ENCODE measurements at regions not wholly inside any gene's neighbourhood (a gene's known extent, or its start where the extent isn't known, plus 50 kb on each side); places are given as distances from the start of the nearest gene placed in this dataset.

DNA sequence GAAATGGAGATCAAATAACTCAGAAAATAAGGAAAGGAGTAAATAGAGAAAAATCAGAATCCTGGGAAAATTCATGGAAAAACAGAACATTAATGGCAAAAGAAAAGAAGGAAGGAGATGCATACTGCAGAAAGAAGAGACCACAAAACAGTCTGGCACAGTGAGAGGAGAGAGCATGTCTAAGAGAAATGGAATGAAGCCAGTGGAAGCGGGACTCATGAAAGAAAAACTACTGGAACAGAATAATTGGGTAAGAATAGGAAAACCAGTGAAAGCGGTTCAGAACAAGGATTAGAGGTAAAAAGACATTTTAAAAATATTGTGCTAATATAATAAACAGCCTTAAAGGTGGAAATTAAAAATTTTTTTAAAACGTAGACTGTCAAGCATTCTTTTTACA, 93.6 kb upstream of the GREM2 start:
- TF ChIP-seq POLR2AphosphoS5 (IDR thresholded peaks at IDR 0.05), result no peak
- TF ChIP-seq POLR2A (IDR thresholded peaks at IDR 0.05), result no peak
- TF ChIP-seq, protein P1, sequence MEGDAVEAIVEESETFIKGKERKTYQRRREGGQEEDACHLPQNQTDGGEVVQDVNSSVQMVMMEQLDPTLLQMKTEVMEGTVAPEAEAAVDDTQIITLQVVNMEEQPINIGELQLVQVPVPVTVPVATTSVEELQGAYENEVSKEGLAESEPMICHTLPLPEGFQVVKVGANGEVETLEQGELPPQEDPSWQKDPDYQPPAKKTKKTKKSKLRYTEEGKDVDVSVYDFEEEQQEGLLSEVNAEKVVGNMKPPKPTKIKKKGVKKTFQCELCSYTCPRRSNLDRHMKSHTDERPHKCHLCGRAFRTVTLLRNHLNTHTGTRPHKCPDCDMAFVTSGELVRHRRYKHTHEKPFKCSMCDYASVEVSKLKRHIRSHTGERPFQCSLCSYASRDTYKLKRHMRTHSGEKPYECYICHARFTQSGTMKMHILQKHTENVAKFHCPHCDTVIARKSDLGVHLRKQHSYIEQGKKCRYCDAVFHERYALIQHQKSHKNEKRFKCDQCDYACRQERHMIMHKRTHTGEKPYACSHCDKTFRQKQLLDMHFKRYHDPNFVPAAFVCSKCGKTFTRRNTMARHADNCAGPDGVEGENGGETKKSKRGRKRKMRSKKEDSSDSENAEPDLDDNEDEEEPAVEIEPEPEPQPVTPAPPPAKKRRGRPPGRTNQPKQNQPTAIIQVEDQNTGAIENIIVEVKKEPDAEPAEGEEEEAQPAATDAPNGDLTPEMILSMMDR (IDR thresholded peaks at IDR 0.05), result no peak
- Histone ChIP-seq H3K4me1 (replicated peaks) (no peaks in the 10 kb centered on the region), H3K9me3 (no peaks in the 10 kb centered on the region), H3K27me3 (replicated peaks; ENCODE audit: insufficient read depth) (no peaks in the 10 kb centered on the region), H3K4me3 (no peak overlapping the region), H3K27ac (no peak overlapping the region), H3K36me3 (no peaks in the 10 kb centered on the region)
- DNase-seq (ENCODE audit: low spot score), result no peak
- 34% methylated on average over 3 of the region's 3 CpGs for WGBS
- intact Hi-C loops (cut with DNase I), result no loop called here

DNA sequence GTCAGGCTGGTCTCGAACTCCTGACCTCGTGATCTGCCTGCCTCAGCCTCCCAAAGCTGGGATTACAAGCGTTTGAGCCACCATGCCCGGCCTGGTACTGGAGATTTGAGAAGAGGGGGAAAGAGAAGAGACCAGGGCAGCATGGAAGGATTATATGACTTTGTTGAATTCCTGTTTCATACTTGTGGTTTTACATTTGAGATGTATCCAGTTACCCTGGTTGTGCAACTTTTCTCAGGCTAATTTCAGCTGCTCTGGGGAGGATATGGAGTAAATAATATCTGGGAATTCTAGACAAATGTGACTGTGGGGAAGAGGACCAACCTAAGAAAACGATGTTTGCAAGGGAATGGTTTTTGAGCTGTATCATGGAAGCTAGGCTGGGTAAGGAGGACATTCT, 89.5 kb upstream of the GREM2 start:
- H3K4me1 ChIP-seq (replicated peaks), result no peaks in the 10 kb centered on the region
- H3K27me3 ChIP-seq (replicated peaks; ENCODE audit: insufficient read depth), result no peaks in the 10 kb centered on the region
- no peaks in the 10 kb centered on the region for H3K9me3 ChIP-seq
- 79% methylated on average over 5 of the region's 5 CpGs for WGBS
- no peak overlapping the region for H3K27ac ChIP-seq
- H3K4me3 ChIP-seq, result no peak overlapping the region
- intact Hi-C loops (cut with DNase I), result no loop called here
- H3K36me3 ChIP-seq, result no peaks in the 10 kb centered on the region
- TF ChIP-seq POLR2A (IDR thresholded peaks at IDR 0.05) (no peak), POLR2AphosphoS5 (IDR thresholded peaks at IDR 0.05) (no peak)
- TF ChIP-seq, protein P1 (IDR thresholded peaks at IDR 0.05), result no peak
- DNase-seq (ENCODE audit: low spot score), result no peak

DNA sequence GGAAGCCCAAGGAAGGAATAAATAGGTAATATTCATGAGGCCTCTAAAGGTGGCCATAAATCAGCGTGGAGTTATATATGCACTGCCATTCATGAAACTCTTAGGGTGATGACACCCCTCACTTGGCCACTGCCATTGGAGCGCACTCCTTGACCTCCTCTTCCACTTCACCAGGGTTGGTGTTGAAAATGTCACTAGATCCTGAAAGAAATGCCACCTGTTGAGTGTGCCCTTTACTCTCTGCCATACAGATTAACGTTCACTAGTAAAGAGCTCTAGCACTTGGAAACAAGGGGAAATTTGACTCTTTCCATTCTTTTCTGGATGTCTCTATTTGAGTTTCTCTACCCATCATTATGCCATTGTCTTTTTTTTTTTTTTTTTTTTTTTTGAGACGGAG, 83.5 kb upstream of the GREM2 start:
- TF ChIP-seq POLR2AphosphoS5 (IDR thresholded peaks at IDR 0.05), result no peak
- TF ChIP-seq, protein P1 (IDR thresholded peaks at IDR 0.05), result no peak
- TF ChIP-seq POLR2A (IDR thresholded peaks at IDR 0.05), result no peak
- H3K27ac ChIP-seq, result no peak overlapping the region
- no peaks in the 10 kb centered on the region for H3K36me3 ChIP-seq
- no peaks in the 10 kb centered on the region for H3K27me3 ChIP-seq (replicated peaks; ENCODE audit: insufficient read depth)
- no peaks in the 10 kb centered on the region for H3K4me1 ChIP-seq (replicated peaks)
- intact Hi-C loops (cut with DNase I), result no loop called here
- no peaks in the 10 kb centered on the region for H3K9me3 ChIP-seq
- DNase-seq (ENCODE audit: low spot score), result no peak
- no peak overlapping the region for H3K4me3 ChIP-seq
- WGBS, result 92% methylated on average over 4 of the region's 4 CpGs

DNA sequence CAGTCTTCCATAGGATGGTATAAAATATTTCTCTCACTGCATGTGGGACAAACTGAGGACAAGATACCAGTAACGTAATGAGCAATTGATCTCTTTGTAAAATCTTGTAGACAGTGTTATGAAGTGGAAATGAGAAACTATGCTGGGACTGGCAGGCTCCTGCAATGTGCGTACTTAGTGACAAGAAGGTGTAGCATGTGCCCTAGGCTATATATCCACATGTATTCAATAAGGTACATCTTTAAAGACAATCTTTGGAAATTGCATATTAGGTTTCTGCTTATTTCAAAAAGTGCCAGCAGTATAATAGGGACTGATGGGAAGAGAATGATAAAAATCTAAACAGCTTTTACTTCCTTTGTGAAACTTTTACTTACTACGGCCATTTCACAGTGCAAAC, 81.9 kb upstream of the GREM2 start:
- Histone ChIP-seq H3K36me3 (no peaks in the 10 kb centered on the region), H3K27ac (no peak overlapping the region), H3K9me3 (no peaks in the 10 kb centered on the region), H3K4me1 (replicated peaks) (no peaks in the 10 kb centered on the region), H3K27me3 (replicated peaks; ENCODE audit: insufficient read depth) (no peaks in the 10 kb centered on the region), H3K4me3 (no peak overlapping the region)
- intact Hi-C loops (cut with DNase I), result loop anchor here (5.0 kb wide), 2 partner anchors 502 to 667 kb away; no protein-coding TSS in a partner anchor
- no peak for TF ChIP-seq POLR2A (IDR thresholded peaks at IDR 0.05)
- WGBS, result 12% methylated on average over 3 of the region's 3 CpGs
- no peak for DNase-seq (ENCODE audit: low spot score)

DNA sequence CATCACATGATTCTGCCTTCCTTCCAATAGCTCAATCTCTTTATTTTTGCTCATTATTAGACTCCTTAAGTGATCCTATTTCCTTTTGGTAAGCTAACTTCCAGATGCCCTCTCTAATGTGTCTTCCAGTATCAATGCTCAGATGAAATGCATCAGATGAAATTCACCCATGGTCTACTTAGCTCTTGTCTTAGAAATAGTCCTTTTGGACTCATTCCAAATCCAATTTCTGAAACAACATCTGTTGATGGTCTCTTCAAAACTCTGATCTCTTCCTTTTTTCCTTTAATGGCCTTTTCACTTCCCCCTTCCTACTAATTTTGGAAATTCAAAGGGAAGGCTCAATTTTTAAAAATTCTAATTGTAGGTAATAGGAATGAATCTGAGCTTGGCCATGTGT, 81.1 kb upstream of the GREM2 start:
- Histone ChIP-seq H3K36me3 (no peaks in the 10 kb centered on the region), H3K4me1 (replicated peaks) (no peaks in the 10 kb centered on the region), H3K27ac (no peak overlapping the region), H3K27me3 (replicated peaks; ENCODE audit: insufficient read depth) (no peaks in the 10 kb centered on the region), H3K4me3 (no peak overlapping the region), H3K9me3 (no peaks in the 10 kb centered on the region)
- no peak for DNase-seq (ENCODE audit: low spot score)
- intact Hi-C loops (cut with DNase I), result loop anchor here (5.0 kb wide), 2 partner anchors 501 to 666 kb away; no protein-coding TSS in a partner anchor
- TF ChIP-seq, protein P1 (IDR thresholded peaks at IDR 0.05), result no peak
- TF ChIP-seq POLR2AphosphoS5 (IDR thresholded peaks at IDR 0.05) (no peak), POLR2A (IDR thresholded peaks at IDR 0.05) (no peak)

Measured in prostate gland (tissue), 2 donors.